D341Med (cell line): ENCODE measurements at regions not wholly inside any gene's neighbourhood (a gene's known extent, or its start where the extent isn't known, plus 50 kb on each side); places are given as distances from the start of the nearest gene placed in this dataset.

ENCODE experiments used
- DNase-seq: peaks from one replicate; pipeline ENCODE4 v3.0.0; 2012; ENCODE audit warnings: low spot score

GRCh38 chr5:6236170-6236793, 142.1 kb downstream of the MED10 start:
- no peak for DNase-seq

- DNase-seq: no peak
These were observed 142.6 kb downstream of the MED10 start for GRCh38 chr5:6235726-6236125.

GRCh38 chr5:6228257-6229250, 149.8 kb downstream of the MED10 start:
- no peak for DNase-seq

GRCh38 chr5:6225121-6225607, 153.2 kb downstream of the MED10 start:
- no peak for DNase-seq

DNA sequence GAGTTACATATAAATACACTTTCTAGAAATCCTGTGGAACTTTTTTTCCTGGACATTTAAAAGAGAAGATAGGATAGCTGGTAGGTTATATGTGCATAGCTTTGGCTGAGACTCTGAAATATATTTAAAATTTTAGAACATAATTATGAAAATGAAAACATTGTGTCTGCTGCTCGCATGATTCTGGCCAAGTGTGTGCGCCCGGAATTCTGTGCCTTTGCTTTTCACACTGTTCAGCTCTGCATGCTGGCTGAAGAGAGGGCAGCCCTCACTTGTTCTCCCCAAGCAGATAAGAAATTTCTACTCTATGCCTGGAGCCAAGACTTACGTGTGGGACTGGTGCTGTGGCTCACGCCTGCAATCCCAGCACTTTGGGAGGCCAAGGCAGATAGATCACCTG, 153.9 kb downstream of the MED10 start:
- DNase-seq: no peak

DNA sequence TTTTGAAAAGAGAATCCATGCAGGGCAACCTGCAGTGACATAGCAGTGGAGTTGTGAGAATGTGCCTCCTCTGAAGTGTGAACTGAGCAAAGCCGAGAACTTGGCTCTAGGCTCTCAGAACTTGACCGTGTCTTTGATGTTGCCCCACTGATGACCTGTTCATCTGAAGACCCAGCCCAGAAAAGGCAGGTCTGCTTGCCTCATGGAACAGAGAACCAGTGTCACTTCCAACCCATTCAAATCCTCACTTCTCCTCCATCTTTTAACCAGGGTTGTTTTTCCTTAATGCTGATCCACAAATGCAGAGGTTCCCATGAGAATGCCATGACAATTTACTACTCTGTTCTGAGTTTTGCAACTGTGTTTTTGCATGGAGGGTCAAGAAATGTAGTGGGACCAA, 155.4 kb downstream of the MED10 start:
- DNase-seq: no peak

DNA sequence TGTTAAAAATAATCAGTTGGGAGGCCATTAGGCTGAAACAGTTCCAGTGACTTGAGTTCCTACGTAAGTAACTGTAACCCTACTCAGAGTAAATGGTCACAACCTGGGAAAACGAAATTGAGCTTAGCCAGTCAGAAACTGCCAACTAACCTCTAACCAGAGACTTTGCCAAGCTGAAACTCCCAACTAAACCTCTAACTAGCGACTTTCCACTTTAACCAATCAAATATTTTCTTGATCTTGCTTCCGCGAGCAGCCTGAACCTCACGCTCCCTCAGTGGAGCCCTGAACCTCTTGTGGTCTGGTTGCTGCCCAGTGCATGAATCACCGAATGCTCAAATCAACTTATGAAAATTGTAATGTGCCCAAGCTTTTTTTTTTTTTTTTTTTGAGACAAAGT, 156.2 kb downstream of the MED10 start:
- no peak for DNase-seq

DNA sequence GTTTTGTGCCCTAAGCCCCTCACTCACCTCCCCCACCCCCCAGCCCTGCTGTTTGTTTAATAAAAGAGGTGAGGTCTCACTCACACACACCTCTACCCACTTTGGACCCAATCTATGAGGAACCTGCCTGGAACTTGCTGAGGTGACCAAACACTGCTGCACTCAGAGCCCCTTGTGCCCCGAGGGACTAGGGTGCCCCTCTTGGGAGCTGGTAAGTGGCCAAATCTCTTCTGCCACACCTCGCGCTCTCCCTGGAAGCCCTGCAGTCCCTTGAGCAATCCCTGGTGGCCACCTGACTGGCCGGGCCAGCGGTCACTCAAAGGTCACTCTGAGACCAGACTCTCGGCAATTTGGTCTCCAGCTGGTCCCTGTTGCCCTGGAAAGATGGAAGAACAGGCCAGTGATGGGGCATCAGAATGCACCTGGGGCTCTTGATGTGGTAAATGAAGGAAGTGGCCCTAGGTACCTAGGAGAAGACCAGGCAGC, 157.2 kb downstream of the MED10 start:
- DNase-seq: no peak

- DNase-seq: no peak
These were observed 157.8 kb downstream of the MED10 start for GRCh38 chr5:6220346-6221088.

DNA sequence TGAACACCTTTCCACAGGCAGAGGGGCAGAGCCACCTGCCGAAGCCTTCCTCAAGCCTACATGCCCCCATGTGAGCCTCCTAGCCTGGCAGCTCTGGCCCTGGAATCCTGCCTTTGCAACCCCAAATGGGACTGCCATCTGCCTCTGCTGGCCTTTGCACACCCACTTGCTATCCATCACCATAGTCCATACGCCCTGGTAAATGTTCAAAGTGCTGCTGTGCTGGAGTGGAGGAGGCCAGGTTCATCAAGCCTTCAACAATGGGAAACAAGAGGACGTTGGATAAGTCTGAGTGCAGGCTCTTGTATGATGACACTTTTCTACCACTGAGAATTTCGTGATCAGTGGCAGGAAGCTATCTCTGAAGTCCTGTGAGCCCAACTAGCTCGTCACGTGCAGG, 159.8 kb downstream of the MED10 start:
- DNase-seq: no peak

GRCh38 chr5:6218116-6218515, 160.2 kb downstream of the MED10 start:
- DNase-seq: no peak

DNA sequence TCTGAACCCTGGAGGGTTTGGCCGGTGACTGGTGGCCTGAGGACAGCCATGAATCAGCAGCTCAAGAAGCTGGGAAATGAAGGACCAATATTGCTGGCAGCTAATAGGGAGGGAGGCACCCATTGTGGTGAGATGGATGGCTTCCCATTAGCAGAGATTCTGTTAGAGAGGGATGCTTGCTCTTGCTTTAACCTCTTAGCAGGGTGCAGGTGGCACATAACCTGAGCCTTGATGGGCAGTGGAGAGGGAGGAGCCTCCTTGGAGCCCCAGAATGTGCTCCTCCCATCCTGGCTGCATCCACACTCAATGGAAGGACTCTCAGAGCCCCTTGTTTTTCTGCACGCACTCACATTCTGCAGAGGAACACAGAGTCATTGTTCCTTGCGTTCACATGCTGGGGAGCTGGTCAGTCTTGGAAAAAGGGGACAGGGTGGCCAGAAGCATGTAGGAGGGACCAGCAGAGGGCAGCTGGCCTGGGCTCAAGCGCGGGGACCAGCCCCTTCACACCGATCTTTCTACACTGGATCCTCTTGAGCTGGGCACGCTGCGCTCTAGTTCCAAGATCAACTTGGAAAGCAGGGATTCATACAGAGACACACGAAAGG, 161.8 kb downstream of the MED10 start:
- DNase-seq: no peak

DNA sequence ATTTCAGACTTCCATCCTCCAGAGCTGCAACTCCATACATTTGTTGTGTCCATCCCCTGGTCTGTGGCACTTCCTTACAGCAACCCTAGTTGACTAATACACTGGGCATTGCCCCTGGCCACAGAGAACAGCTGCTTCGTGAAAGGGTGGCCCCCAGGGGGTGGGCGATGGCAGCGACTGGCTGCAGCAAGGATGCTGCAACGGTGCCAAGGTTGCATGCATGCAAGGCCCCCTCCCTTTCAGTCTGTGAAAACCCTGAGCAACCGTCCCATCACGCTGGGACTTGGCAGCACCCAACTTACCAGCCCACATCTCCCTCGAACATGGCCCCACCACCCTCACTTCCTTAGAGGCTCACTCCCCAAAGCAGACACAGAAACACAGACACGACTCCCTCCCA, 162.5 kb downstream of the MED10 start:
- no peak for DNase-seq

- no peak for DNase-seq
These were observed 166.1 kb downstream of the MED10 start for GRCh38 chr5:6212244-6212643.

- DNase-seq: no peak
These were observed 171.8 kb downstream of the MED10 start for GRCh38 chr5:6206501-6206900.

DNA sequence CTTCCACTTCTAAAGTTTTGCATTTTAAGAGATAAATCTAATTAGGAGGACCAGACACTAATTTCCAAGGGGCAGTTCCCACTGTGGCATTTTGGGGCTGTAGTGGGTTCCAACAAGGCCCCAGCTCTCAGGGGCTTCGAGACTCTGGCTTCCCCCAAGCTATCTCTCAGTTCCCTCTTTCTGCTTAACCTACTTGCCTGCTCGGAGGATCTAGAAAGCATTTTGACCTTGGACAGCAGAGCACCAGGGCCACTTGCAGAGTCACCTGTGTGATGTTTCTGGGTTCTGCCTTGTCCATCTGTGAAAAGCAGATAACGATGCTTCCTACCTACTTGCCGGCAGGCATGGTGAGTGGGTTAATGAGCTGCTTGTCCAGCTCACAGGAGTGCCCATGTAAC, 175.4 kb downstream of the MED10 start:
- DNase-seq: no peak

GRCh38 chr5:6202149-6202967, 176.0 kb downstream of the MED10 start:
- DNase-seq: no peak

DNA sequence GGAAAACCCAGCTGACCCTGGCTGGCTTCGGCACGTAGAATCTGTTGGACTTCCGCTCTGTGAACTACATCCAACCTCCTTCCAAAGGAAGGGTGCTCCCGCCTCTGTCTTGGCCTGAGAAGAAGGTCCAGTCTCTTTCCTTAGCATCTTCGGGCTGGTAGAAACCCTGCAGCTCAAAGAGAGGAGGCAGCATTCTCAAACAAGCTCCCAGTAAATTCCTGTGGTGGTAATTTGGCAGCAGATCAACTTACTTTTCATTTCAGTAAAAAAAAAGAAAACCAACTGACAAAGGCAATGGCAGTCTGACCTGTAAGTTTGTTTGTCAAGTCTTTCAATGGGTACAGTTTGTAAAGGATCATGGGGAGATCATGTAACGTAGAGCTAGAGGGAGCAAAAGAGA, 176.7 kb downstream of the MED10 start:
- no peak for DNase-seq

- DNase-seq: no peak
These were observed 179.8 kb downstream of the MED10 start for GRCh38 chr5:6198531-6198930.

DNA sequence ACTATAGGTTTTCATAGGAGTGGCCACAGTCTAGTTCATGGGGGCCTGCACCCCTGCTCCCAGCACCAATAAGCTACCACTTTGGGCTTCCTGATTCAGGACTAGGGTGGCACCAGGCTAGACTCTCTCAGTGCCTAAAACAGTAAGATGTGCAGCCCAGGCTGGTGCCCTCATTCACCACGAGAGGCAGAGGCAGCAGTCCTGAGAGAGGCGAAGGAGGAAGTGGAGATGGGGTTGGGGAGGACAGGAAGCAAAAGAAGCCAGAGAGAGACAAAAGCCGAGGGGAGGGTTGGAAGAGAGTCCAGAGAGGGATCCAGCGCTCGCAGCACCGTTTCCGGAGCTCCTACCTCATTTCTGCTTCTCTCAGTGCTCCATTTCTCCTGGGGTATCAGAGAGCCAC, 180.9 kb downstream of the MED10 start:
- DNase-seq: no peak

DNA sequence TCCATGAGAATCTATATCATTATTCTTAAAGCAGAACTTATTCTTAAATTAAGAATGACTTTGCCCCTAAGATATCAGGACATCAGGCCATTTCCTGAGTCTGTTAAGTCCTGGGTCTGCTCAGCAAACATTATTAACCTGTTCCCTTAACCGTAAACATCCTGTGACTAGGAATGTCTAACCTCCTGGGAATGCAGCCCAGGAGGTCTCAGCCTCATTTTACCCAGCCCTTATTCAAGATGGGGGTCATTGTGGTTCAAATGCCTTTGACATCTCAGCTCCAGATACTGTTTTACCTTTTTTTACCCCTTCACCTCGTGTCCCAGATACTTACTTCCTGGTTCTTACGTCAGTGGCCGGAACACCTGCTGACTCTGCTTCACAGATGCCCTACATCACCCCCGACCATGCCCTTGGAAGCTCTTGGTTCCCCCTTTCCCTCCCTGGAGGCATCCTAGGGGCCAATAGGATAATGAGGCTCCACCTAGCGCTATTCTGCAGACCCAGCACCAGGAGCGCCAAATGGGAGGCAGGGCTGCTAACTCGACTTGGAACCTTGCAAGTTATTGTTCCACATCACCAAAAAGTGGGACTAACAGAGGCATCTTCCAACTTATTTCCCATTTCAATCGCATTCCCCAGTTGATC, 182.5 kb downstream of the MED10 start:
- DNase-seq: no peak
